Activated naive CD4-positive, alpha-beta T cell treated with anti-CD3 and anti-CD28 coated beads for 36 hours (primary cell): ENCODE measurements at regions not wholly inside any gene's neighbourhood (a gene's known extent, or its start where the extent isn't known, plus 50 kb on each side); places are given as distances from the start of the nearest gene placed in this dataset.

Source experiments
- CTCF ChIA-PET: fragments of 350-600 bp; sonication (Branson Sonifier 250); formaldehyde crosslinking; loops from one replicate; lab custom pipeline; 2021; ENCODE audit warnings: antibody characterized with exemption; lab: Charles Lee
- DNase-seq: peaks from one replicate; pipeline ENCODE4 v3.0.0-alpha.2; 2020
- H3K27ac Mint-ChIP-seq: one replicate; pipeline ENCODE4 v1.8.0; 2021; ENCODE audit warnings: mild to moderate bottlenecking, mixed read lengths
- H3K27me3 Mint-ChIP-seq: one replicate; pipeline ENCODE4 v1.8.0; 2021; ENCODE audit warnings: low read depth, mixed read lengths
- H3K36me3 Mint-ChIP-seq: one replicate; pipeline ENCODE4 v1.8.0; 2021; ENCODE audit warnings: low read depth, mixed read lengths
- H3K4me1 Mint-ChIP-seq: one replicate; pipeline ENCODE4 v1.8.0; 2021; ENCODE audit warnings: low read depth, mixed read lengths
- H3K4me3 Mint-ChIP-seq: one replicate; pipeline ENCODE4 v1.8.0; 2021; ENCODE audit warnings: mild to moderate bottlenecking, moderate library complexity, mixed read lengths
- H3K9me3 Mint-ChIP-seq: one replicate; pipeline ENCODE4 v1.8.0; 2021; ENCODE audit warnings: mixed read lengths
- intact Hi-C: fragments of 100-400 bp; cut with micrococcal nuclease; formaldehyde crosslinking; loops from one replicate; pipeline ENCODE4 v1.15.1; 2023

DNA sequence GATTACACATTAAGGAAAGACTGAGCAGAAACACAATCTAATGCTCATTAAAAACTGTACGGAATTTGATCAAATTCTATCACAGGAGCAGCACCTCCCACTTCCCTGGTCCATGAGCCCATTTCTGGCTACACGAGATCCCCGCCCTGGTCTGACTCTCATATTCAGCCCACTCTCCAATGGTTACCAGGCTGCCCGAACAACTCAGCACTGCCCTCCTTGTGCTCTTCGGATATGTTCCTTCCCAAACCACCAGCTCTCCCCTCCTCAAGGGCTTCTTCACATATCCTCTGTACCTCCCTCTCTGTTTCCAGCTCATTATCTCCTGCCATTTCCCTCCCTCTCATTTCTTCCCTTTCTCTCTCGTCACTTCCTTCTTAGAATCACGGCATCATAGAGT lies 180.5 kb downstream of the RSL24D1 start:
- H3K4me1 Mint-ChIP-seq = no peaks in the 10 kb centered on the region
- CTCF ChIA-PET = no interaction called here
- DNase-seq = no peak
- no peak overlapping the region for H3K27ac Mint-ChIP-seq
- H3K4me3 Mint-ChIP-seq = no peak overlapping the region
- intact Hi-C loops = no loop called here
- H3K36me3 Mint-ChIP-seq = no peaks in the 10 kb centered on the region
- H3K27me3 Mint-ChIP-seq = peaks cover 10% of the 10 kb centered on the region
- no peaks in the 10 kb centered on the region for H3K9me3 Mint-ChIP-seq

DNA sequence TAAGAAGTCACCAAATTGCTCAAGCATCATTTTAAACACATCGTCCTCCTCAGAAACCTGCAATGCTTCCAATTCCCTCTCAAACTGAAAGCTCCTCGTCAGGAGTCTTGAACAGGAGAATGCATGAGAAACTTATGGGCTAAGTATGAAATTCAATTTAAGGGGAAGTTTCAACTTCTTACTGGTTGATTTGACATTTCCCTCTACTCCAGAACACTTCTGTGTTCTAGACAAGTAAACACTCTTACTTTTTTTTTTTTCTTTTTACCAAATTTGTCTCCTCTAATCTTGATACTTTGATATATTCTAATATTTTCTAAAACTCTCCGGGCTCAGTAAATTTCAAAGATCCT lies 181.7 kb downstream of the RSL24D1 start:
- Mint-ChIP-seq H3K4me3 (no peak overlapping the region), H3K9me3 (no peaks in the 10 kb centered on the region), H3K36me3 (no peaks in the 10 kb centered on the region), H3K27me3 (peaks cover 12% of the 10 kb centered on the region), H3K4me1 (no peaks in the 10 kb centered on the region), H3K27ac (no peak overlapping the region)
- CTCF ChIA-PET = no interaction called here
- DNase-seq = no peak
- intact Hi-C loops = no loop called here

DNA sequence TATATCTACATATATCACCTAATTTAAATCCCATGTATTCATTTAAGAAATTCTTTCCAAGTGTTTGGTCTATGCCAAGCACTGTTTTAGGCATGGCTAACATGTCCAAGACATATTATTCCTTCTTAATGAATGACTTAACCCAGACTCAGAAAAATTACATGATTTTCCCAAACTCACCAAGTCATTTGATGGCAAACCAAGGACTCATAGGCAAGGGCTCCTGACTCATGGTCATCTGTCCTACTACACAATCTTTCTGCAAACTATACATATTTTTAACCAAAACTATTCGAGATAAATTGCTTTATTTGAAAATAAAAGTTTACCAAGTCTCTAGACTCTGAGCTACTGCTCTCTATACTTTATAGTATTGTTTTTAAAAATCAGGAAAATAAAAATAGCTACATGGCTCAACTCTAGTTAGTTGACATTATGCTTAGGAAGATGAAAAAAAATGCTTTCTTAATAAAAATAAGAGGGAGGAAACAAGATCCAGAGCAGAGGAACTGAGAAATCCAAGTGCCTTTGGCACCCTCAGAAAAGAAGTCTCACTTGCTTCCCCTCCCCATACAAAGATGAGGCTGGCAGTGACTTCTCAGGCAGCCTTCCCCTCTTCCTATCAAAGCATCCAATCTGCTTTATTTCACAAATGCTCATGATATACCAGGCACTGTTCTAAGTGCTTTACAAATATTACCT lies 182.2 kb downstream of the RSL24D1 start:
- Mint-ChIP-seq H3K27ac (no peak overlapping the region), H3K4me3 (no peak overlapping the region), H3K4me1 (no peaks in the 10 kb centered on the region), H3K36me3 (no peaks in the 10 kb centered on the region), H3K27me3 (peaks cover 12% of the 10 kb centered on the region), H3K9me3 (no peaks in the 10 kb centered on the region)
- CTCF ChIA-PET = no interaction called here
- intact Hi-C loops = no loop called here
- no peak for DNase-seq

DNA sequence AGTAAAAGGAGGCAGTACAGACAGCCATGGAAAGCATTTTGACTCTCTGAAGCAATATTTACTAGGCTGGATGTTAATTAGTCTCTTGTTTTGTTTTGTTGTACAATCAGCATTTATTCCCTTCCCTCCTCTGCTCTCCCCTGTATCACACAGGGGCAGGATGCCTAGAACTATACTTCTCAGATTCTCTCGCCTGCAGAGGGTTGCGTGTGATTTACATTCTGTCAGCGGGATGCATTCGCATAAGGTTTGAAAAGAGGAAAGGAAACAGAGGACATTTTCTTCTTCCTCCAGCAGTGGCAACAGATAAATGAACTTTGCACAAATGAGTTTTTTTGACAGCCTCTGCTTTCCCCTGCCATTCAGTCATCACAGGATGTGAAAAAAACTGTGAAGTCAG lies 188.3 kb downstream of the RSL24D1 start:
- Mint-ChIP-seq H3K4me3 (no peak overlapping the region), H3K36me3 (no peaks in the 10 kb centered on the region), H3K27me3 (peaks cover 2% of the 10 kb centered on the region), H3K9me3 (no peaks in the 10 kb centered on the region), H3K4me1 (no peaks in the 10 kb centered on the region), H3K27ac (no peak overlapping the region)
- no peak for DNase-seq
- intact Hi-C loops = no loop called here
- CTCF ChIA-PET = no interaction called here

DNA sequence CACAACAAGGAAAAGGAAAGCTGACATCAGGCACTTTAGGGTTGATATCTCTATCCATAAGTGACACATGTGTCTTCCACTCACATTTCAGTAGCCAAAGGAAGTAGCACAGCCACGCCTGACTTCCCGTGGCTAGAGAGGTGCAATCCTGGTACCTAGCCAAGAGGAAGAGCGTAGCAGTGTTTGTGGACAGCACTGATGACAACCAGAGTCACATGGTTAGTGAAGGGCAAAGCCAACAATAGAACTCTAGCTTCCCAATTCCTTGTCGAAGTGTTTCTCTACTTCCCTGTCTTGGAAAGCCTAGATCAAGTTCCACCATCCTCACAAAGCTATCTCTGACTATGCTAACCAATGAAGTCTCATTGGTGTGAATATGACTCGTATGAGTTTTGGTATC lies 189.2 kb downstream of the RSL24D1 start:
- Mint-ChIP-seq H3K36me3 (no peaks in the 10 kb centered on the region), H3K9me3 (no peaks in the 10 kb centered on the region), H3K27me3 (peaks cover 2% of the 10 kb centered on the region), H3K4me3 (no peak overlapping the region), H3K27ac (no peak overlapping the region), H3K4me1 (no peaks in the 10 kb centered on the region)
- intact Hi-C loops = no loop called here
- DNase-seq = no peak
- CTCF ChIA-PET = no interaction called here

DNA sequence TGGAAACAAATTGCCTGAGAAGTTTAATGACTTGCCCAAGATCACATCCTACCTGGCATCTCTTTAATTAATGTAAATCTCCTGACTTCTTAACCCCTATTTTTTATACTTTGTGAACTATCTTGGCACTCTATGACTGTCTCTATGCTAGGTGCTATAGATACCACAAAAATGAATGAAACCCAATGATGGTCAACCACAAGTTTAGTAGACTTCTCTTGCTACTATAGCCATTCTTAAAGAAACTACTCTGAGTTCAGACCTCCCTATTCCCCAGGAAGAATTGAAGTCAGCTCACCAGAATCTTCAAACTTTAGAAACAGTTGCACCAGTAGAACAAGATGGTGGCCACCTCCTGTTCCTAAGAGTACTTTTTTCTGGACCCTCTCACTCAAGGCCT lies 191.1 kb downstream of the RSL24D1 start:
- CTCF ChIA-PET = no interaction called here
- no peak overlapping the region for H3K4me3 Mint-ChIP-seq

DNA sequence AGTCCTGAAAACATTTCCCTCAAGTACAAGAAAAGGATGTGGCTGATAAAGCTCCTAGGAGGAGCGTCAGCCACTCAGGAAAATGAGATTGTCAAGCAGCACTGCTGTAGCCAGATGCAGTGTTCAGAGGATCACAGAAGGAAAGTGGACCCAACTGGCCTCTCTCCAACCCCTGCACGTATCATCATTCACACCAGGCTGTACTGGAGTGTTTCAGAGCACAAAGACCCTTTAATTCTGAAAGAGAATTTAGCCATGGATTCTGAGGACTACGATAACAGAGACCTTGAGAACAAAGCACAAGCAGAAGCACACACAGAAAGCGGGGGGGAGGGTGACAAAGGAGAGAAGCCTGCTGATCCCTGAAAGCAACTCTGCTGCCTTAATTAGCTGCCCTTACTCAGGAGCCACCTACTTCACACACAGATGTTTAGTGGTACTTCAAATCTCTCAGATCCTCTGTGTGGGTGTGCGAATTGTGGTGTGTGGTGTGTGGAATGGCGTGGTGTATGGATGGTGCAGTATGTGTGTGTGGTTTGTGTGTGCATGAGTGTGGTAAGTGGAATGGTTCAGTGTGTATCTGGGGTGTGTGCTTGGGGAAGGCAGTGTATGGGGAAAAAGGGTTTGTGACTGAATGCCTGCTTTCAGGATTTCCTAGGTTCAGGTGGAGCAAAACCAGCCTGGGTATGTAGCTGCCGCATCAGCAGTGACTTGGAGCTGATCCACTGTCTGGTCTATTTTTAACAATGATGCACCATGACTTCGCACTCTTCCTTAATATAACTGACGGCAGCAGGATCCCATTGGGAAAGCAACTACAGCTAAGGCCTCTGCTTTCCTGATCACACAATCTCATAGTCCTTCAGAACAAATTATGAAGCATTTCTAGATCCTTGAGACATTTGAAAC lies 192.5 kb downstream of the RSL24D1 start:
- Mint-ChIP-seq H3K27me3 (no peaks in the 10 kb centered on the region), H3K4me1 (no peaks in the 10 kb centered on the region), H3K4me3 (no peak overlapping the region), H3K36me3 (no peaks in the 10 kb centered on the region), H3K9me3 (no peaks in the 10 kb centered on the region), H3K27ac (no peak overlapping the region)
- intact Hi-C loops = no loop called here
- CTCF ChIA-PET = no interaction called here
- no peak for DNase-seq

More for the DNA sequence above, 191.1 kb downstream of the RSL24D1 start:
- DNase-seq = no peak
- Mint-ChIP-seq H3K36me3 (no peaks in the 10 kb centered on the region), H3K27ac (no peak overlapping the region), H3K9me3 (no peaks in the 10 kb centered on the region), H3K27me3 (peaks cover 2% of the 10 kb centered on the region), H3K4me1 (no peaks in the 10 kb centered on the region)
- intact Hi-C loops = no loop called here

DNA sequence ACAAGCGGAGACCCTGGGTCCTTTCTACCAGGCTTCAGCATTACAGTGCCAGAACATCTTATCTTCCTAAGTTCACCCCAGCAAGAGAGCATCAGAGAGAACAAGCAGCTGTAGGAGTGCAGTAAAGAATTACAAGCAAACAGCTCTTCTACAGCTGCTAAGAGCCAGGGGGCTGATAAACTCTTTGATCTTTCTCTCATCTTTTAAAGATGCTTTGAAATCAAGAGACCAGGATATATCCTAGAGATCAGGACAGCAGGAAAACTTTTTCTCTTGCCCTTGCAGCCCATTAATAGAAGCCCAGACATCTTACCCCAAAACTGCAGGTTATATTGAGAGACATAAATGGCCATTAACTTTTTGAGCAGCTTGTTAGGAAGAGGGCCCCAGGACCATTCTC lies 198.1 kb downstream of the RSL24D1 start:
- H3K4me1 Mint-ChIP-seq = no peaks in the 10 kb centered on the region
- H3K27ac Mint-ChIP-seq = no peak overlapping the region
- CTCF ChIA-PET = no interaction called here
- H3K27me3 Mint-ChIP-seq = no peaks in the 10 kb centered on the region
- no peak overlapping the region for H3K4me3 Mint-ChIP-seq
- DNase-seq = no peak
- no peaks in the 10 kb centered on the region for H3K36me3 Mint-ChIP-seq
- H3K9me3 Mint-ChIP-seq = no peaks in the 10 kb centered on the region
- intact Hi-C loops = no loop called here

DNA sequence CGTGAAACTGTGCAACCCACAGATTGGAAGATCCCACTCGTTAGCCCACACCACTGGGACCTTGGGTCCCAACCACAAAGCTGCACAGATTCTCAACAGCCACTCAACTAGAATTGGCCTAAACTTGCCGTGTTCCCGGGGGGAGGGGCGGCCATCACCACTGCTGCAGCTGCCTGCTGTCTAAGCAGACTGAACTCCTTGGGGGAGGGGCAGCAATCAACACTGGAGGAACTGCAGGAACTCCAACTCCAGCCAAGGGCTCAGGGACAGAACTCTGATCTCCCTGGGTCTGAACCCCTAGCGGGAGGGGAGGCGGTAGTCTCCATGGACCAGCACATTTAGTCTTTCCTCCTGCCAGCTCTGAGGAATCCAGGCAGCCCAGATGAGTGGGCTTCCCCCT lies 205.9 kb downstream of the RSL24D1 start:
- Mint-ChIP-seq H3K9me3 (peaks cover 5% of the 10 kb centered on the region), H3K36me3 (no peaks in the 10 kb centered on the region), H3K27me3 (peaks cover 17% of the 10 kb centered on the region), H3K27ac (no peak overlapping the region), H3K4me1 (no peaks in the 10 kb centered on the region), H3K4me3 (no peak overlapping the region)
- CTCF ChIA-PET = no interaction called here
- intact Hi-C loops = no loop called here
- no peak for DNase-seq

DNA sequence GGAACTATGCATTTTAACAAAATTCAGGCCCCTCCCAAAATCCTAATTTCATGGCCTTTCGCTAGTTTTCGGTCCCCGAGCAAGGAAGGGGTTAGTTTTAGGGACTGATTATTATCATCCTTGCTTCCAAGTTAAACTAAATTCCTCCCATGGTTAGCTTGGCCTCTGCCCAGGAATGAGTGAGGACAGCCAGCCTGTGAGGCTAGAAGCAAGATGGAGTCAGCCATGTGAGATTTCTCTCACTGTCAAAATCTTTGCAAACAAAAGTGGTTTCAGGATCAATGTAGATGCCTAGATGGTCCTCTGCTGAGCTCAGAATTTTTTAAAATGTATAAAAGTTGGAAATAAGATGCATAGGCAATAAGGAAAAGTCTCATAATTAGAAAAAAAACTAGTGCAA lies 208.9 kb downstream of the RSL24D1 start:
- Mint-ChIP-seq H3K4me1 (no peaks in the 10 kb centered on the region), H3K36me3 (no peaks in the 10 kb centered on the region), H3K4me3 (no peak overlapping the region), H3K27ac (no peak overlapping the region), H3K27me3 (peaks cover 20% of the 10 kb centered on the region), H3K9me3 (peaks cover 5% of the 10 kb centered on the region)
- no peak for DNase-seq
- CTCF ChIA-PET = no interaction called here
- intact Hi-C loops = no loop called here

DNA sequence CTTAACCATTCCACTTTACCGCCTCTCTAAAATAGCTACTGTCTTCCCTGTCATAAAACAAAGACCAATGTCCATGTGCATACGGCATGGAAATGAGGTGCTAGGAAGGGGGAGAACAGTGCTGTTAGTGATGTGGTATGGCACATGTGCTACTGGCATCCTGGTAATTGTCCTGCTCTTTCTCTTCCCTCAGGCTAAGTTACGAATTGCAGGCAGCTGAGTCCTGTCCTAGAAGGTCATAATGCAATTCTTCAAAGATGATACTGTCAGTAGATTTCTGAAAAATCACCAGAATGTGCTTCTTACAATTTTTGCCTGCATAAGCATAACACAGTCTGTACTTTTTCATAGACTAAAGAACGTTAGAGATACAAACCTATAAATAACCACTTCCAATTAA lies 216.8 kb downstream of the RSL24D1 start:
- CTCF ChIA-PET = interaction anchor here (1.1 kb wide), 1 partner anchor 189 kb away, joined by 5 read pairs; no protein-coding TSS in a partner anchor
- Mint-ChIP-seq H3K9me3 (no peaks in the 10 kb centered on the region), H3K27me3 (peaks cover 4% of the 10 kb centered on the region), H3K36me3 (no peaks in the 10 kb centered on the region), H3K4me1 (no peaks in the 10 kb centered on the region), H3K4me3 (no peak overlapping the region), H3K27ac (no peak overlapping the region)
- no peak for DNase-seq
- intact Hi-C loops = no loop called here

DNA sequence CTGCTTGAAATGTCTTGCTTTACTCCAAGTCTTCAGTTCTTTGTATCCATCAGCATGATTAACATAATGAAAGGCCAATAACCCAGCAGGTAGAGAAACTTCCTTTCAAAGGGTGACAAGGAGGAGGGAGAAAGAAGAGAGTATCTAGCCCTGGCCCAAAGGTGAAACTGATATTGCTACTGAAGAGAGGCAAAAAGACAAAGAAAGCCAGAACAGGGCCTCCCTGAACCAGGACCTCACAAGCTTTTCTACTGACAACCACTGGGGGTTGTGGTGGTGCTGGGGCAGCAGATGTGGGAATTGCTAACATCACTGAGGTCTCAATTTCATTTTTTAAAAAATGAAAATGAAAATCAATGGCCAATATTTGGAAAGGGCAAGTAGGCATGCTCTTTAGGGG lies 234.1 kb downstream of the RSL24D1 start:
- intact Hi-C loops = no loop called here
- H3K4me1 Mint-ChIP-seq = no peaks in the 10 kb centered on the region
- H3K27ac Mint-ChIP-seq = no peak overlapping the region
- no peak overlapping the region for H3K4me3 Mint-ChIP-seq
- H3K9me3 Mint-ChIP-seq = peaks cover 14% of the 10 kb centered on the region
- CTCF ChIA-PET = no interaction called here
- no peaks in the 10 kb centered on the region for H3K36me3 Mint-ChIP-seq
- DNase-seq = no peak
- peaks cover 6% of the 10 kb centered on the region for H3K27me3 Mint-ChIP-seq

DNA sequence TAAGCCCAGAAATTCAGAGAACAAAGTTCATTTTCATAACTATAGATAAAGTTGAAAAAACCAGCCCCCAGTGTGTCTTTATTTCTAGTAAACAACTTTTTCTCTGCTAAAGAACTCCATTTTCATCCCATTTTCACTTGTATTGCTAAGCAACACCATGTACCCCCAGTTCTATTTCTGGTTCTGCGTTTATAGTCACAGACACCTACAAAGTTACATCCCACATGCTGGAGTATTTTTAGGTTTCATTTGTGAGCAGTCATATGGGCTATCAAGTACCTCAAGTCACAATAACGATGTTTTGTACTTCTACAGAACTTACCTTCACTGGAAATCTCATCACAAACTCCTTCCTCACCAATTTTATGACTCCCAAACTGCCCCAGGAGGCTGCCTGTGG lies 236.5 kb downstream of the RSL24D1 start:
- Mint-ChIP-seq H3K4me3 (no peak overlapping the region), H3K27ac (no peak overlapping the region), H3K36me3 (no peaks in the 10 kb centered on the region), H3K9me3 (peaks cover 11% of the 10 kb centered on the region), H3K27me3 (peaks cover 6% of the 10 kb centered on the region), H3K4me1 (no peaks in the 10 kb centered on the region)
- CTCF ChIA-PET = no interaction called here
- no peak for DNase-seq
- intact Hi-C loops = no loop called here
